NCI-H128 (cell line): ENCODE measurements at regions not wholly inside any gene's neighbourhood (a gene's known extent, or its start where the extent isn't known, plus 50 kb on each side); places are given as distances from the start of the nearest gene placed in this dataset.
"Not testable (repeated sequence)": the region's sequence is repeated elsewhere in the genome, so short reads cannot be mapped to it uniquely, and the experiment has no call there.

ENCODE experiments used
- DNase-seq: peaks from one replicate; lab custom pipeline; 2025; ENCODE audit not compliant: unreplicated experiment; lab: John Stamatoyannopoulos, UW

GRCh38 chr2:14967729-14968128 is 335.2 kb downstream of the LRATD1 start:
- DNase-seq = no peak

GRCh38 chr2:14975381-14975780 is 342.9 kb downstream of the LRATD1 start:
- no peak for DNase-seq

- DNase-seq = no peak
These were observed 344.5 kb downstream of the LRATD1 start for GRCh38 chr2:14977021-14977420.

GRCh38 chr2:14978845-14979244 is 346.3 kb downstream of the LRATD1 start:
- DNase-seq = no peak

GRCh38 chr2:14982790-14983189 is 350.3 kb downstream of the LRATD1 start:
- no peak for DNase-seq

GRCh38 chr2:14988600-14988999 is 356.1 kb downstream of the LRATD1 start:
- DNase-seq = no peak

- DNase-seq = no peak
These were observed 359.2 kb downstream of the LRATD1 start for GRCh38 chr2:14991723-14992122.

- no peak for DNase-seq
These were observed 362.2 kb downstream of the LRATD1 start for GRCh38 chr2:14994721-14995120.

GRCh38 chr2:14996351-14997014 is 364.0 kb downstream of the LRATD1 start:
- no peak for DNase-seq

GRCh38 chr2:14998546-14998945 is 366.0 kb downstream of the LRATD1 start:
- no peak for DNase-seq

GRCh38 chr2:14999114-14999661 is 366.7 kb downstream of the LRATD1 start:
- no peak for DNase-seq

GRCh38 chr2:15002519-15002918 is 370.0 kb downstream of the LRATD1 start:
- DNase-seq = not testable (repeated sequence)

GRCh38 chr2:15006667-15007066 is 374.1 kb downstream of the LRATD1 start:
- DNase-seq = no peak

- no peak for DNase-seq
These were observed 377.2 kb downstream of the LRATD1 start for GRCh38 chr2:15009681-15010080.

- no peak for DNase-seq
These were observed 377.8 kb downstream of the LRATD1 start for GRCh38 chr2:15010346-15010745.

- no peak for DNase-seq
These were observed 386.3 kb downstream of the LRATD1 start for GRCh38 chr2:15018814-15019213.

- no peak for DNase-seq
These were observed 390.7 kb downstream of the LRATD1 start for GRCh38 chr2:15023221-15023620.

- DNase-seq = no peak
These were observed 395.9 kb downstream of the LRATD1 start for GRCh38 chr2:15028406-15028805.

GRCh38 chr2:15031745-15032240 is 399.3 kb downstream of the LRATD1 start:
- DNase-seq = no peak

- DNase-seq = no peak
These were observed 401.7 kb downstream of the LRATD1 start for GRCh38 chr2:15034246-15034645.

GRCh38 chr2:15034860-15035259 is 402.3 kb downstream of the LRATD1 start:
- no peak for DNase-seq

GRCh38 chr2:15038366-15039364 is 406.1 kb downstream of the LRATD1 start:
- no peak for DNase-seq
